ENCODE measurements at regions not wholly inside any gene's neighbourhood (a gene's known extent, or its start where the extent isn't known, plus 50 kb on each side); places are given as distances from the start of the nearest gene placed in this dataset.

- TF ChIP-seq EZH2 (conservative IDR thresholded peaks at IDR 0.05; ENCODE audit: low read depth, low read length) = no peak
- TF ChIP-seq GPN1 (CRISPR knock-in tag; IDR thresholded peaks at IDR 0.05; ENCODE audit: borderline replicate concordance) = no peak
- TF ChIP-seq FOXP4 (CRISPR knock-in tag; IDR thresholded peaks at IDR 0.05) = no peak
Measured at GRCh38 chr15:46089467-46089935, 454.7 kb downstream of the SQOR start.
